ENCODE measurements at regions not wholly inside any gene's neighbourhood (a gene's known extent, or its start where the extent isn't known, plus 50 kb on each side); places are given as distances from the start of the nearest gene placed in this dataset.

DNA sequence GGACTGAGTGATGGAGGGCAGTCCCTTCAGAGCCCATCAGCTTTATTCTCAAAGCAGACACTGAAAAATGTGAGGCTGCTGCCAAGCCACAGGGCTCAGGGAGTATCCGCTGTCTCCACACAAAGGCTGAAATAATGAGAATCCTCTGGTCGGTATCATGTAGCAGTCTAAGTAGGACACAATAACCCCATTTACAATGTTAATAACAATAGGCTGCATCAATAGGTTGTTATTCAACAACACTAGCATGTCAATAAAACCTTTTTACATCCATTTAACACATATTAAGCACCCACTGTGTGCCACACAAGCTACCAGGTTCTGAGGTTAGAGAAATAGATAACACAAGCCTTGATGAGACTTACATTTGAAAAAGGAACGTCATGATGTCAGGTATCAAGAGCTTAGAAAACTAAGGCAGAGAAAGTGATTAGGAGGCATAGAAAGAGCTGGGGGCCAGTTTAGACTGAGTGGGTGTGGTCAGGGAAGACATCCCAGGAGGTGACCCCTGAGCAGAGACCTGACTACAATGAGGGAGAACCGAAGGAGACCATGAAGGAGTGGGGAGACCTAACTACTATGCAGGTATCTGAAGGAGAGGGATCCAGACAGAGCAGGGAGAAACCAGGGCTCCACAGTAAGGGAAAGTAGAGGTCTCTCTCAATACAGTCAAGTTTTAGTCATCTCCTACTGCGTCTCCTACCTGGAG, 140.1 kb upstream of the GRIA1 start:
- TF ChIP-seq CEBPB (IDR thresholded peaks at IDR 0.05), result no peak
- TF ChIP-seq HOXA7 (CRISPR knock-in tag; IDR thresholded peaks at IDR 0.05), result no peak
- TF ChIP-seq, protein P1, sequence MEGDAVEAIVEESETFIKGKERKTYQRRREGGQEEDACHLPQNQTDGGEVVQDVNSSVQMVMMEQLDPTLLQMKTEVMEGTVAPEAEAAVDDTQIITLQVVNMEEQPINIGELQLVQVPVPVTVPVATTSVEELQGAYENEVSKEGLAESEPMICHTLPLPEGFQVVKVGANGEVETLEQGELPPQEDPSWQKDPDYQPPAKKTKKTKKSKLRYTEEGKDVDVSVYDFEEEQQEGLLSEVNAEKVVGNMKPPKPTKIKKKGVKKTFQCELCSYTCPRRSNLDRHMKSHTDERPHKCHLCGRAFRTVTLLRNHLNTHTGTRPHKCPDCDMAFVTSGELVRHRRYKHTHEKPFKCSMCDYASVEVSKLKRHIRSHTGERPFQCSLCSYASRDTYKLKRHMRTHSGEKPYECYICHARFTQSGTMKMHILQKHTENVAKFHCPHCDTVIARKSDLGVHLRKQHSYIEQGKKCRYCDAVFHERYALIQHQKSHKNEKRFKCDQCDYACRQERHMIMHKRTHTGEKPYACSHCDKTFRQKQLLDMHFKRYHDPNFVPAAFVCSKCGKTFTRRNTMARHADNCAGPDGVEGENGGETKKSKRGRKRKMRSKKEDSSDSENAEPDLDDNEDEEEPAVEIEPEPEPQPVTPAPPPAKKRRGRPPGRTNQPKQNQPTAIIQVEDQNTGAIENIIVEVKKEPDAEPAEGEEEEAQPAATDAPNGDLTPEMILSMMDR (IDR thresholded peaks at IDR 0.05), result no peak
- no peak for TF ChIP-seq USF2 (IDR thresholded peaks at IDR 0.05)
- no peak for TF ChIP-seq HMGXB4 (CRISPR knock-in tag; IDR thresholded peaks at IDR 0.05; ENCODE audit: borderline replicate concordance)
- TF ChIP-seq EP300 (IDR thresholded peaks at IDR 0.05), result no peak
- TF ChIP-seq FOSL2 (IDR thresholded peaks at IDR 0.05), result no peak
- TF ChIP-seq FOSL2 (CRISPR knock-in tag; IDR thresholded peaks at IDR 0.05), result no peak
- no peak for TF ChIP-seq JUNB (IDR thresholded peaks at IDR 0.05)
- TF ChIP-seq BCL3 (IDR thresholded peaks at IDR 0.05), result no peak
- TF ChIP-seq, protein P2, sequence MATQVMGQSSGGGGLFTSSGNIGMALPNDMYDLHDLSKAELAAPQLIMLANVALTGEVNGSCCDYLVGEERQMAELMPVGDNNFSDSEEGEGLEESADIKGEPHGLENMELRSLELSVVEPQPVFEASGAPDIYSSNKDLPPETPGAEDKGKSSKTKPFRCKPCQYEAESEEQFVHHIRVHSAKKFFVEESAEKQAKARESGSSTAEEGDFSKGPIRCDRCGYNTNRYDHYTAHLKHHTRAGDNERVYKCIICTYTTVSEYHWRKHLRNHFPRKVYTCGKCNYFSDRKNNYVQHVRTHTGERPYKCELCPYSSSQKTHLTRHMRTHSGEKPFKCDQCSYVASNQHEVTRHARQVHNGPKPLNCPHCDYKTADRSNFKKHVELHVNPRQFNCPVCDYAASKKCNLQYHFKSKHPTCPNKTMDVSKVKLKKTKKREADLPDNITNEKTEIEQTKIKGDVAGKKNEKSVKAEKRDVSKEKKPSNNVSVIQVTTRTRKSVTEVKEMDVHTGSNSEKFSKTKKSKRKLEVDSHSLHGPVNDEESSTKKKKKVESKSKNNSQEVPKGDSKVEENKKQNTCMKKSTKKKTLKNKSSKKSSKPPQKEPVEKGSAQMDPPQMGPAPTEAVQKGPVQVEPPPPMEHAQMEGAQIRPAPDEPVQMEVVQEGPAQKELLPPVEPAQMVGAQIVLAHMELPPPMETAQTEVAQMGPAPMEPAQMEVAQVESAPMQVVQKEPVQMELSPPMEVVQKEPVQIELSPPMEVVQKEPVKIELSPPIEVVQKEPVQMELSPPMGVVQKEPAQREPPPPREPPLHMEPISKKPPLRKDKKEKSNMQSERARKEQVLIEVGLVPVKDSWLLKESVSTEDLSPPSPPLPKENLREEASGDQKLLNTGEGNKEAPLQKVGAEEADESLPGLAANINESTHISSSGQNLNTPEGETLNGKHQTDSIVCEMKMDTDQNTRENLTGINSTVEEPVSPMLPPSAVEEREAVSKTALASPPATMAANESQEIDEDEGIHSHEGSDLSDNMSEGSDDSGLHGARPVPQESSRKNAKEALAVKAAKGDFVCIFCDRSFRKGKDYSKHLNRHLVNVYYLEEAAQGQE (IDR thresholded peaks at IDR 0.05), result no peak
- TF ChIP-seq POLR2A (IDR thresholded peaks at IDR 0.05; ENCODE audit: low read length), result no peak
- TF ChIP-seq PHF8 (IDR thresholded peaks at IDR 0.05; ENCODE audit: borderline replicate concordance, low read depth), result no peak
- TF ChIP-seq MYC (IDR thresholded peaks at IDR 0.05; ENCODE audit: borderline replicate concordance, low read length), result no peak
- TF ChIP-seq CHD4 (IDR thresholded peaks at IDR 0.05; ENCODE audit: borderline replicate concordance), result no peak
